H1 (cell line): ENCODE measurements at regions not wholly inside any gene's neighbourhood (a gene's known extent, or its start where the extent isn't known, plus 50 kb on each side); places are given as distances from the start of the nearest gene placed in this dataset.

Source experiments
- CTCF ChIA-PET: fragments of 300-600 bp; sonication (Branson Sonifier 250); formaldehyde crosslinking; loops from one replicate; lab custom pipeline; 2021; ENCODE audit not compliant: partially characterized antibody; lab: Charles Lee
- POLR2A ChIA-PET: fragments of 300-600 bp; sonication (Branson Sonifier 250); formaldehyde crosslinking; loops from one replicate; lab custom pipeline; 2021; ENCODE audit warnings: inconsistent platforms; ENCODE audit not compliant: partially characterized antibody; lab: Charles Lee
- DNase-seq, 2 experiments: peaks; one replicate each; pipeline versions ENCODE4 v3.0.0 to v3.0.0-alpha.2; 2010 to 2022; ENCODE audit warnings: low spot score in 2 of 2, low read depth in 1 of 2, mixed read lengths in 1 of 2
- FAIRE-seq: peaks from 2 replicates; lab custom pipeline; 2011; peaks lifted over from hg19 to GRCh38; lab: Jason Lieb, UNC
- H2AFZ ChIP-seq: 2 replicates; pipeline ENCODE4 v1.8.1; 2012; ENCODE audit warnings: low read length, inconsistent platforms
- H2AK5ac ChIP-seq: 2 replicates; pipeline ENCODE4 v1.6.1; 2013; ENCODE audit warnings: low read depth, low read length
- H2BK120ac ChIP-seq: replicated peaks from 2 replicates; pipeline ENCODE3; 2013; ENCODE audit warnings: low read depth, low read length, inconsistent platforms
- H2BK12ac ChIP-seq: 2 replicates; pipeline ENCODE4 v1.6.1; 2013; ENCODE audit warnings: low read depth, low read length
- H2BK15ac ChIP-seq: 2 replicates; pipeline ENCODE4 v1.6.1; 2013; ENCODE audit warnings: low read length
- H2BK20ac ChIP-seq: 2 replicates; pipeline ENCODE4 v1.6.1; 2013; ENCODE audit warnings: low read length
- H2BK5ac ChIP-seq: 2 replicates; pipeline ENCODE4 v1.6.1; 2013; ENCODE audit warnings: low read depth, low read length
- H3K14ac ChIP-seq: 2 replicates; pipeline ENCODE4 v1.6.1; 2013; ENCODE audit warnings: inconsistent platforms; ENCODE audit not compliant: insufficient read length
- H3K18ac ChIP-seq: 2 replicates; pipeline ENCODE4 v1.6.1; 2013; ENCODE audit warnings: low read length; ENCODE audit errors: extremely low read depth
- H3K23ac ChIP-seq: 2 replicates; pipeline ENCODE4 v1.6.1; 2013; ENCODE audit warnings: inconsistent platforms; ENCODE audit not compliant: insufficient read length
- H3K23me2 ChIP-seq: 2 replicates; pipeline ENCODE4 v1.6.1; 2013; ENCODE audit warnings: low read depth, low read length
- H3K27ac ChIP-seq: 2 replicates; pipeline ENCODE4 v1.6.1; 2011; ENCODE audit warnings: low read depth, low read length, inconsistent platforms
- H3K27me3 ChIP-seq, 4 experiments: replicated peaks in 1 of 4; 1 replicate in 1 of 4; 2 replicates in 3 of 4; pipeline versions ENCODE4 v1.6.1 to v1.8.1; 2011 to 2013; ENCODE audit warnings: low read length in 3 of 4, mild to moderate bottlenecking in 3 of 4, inconsistent platforms in 2 of 4, mixed read lengths in 2 of 4, moderate library complexity in 1 of 4; ENCODE audit not compliant: control insufficient read depth in 3 of 4, insufficient read depth in 3 of 4; ENCODE audit errors: extremely low read depth in 1 of 4
- H3K36me3 ChIP-seq, 4 experiments: 2 replicates each; pipeline versions ENCODE4 v1.6.1 to v1.8.1; 2011 to 2013; ENCODE audit warnings: mild to moderate bottlenecking in 4 of 4, low read length in 3 of 4, moderate library complexity in 2 of 4, control low read depth in 1 of 4, inconsistent platforms in 1 of 4; ENCODE audit not compliant: insufficient read depth in 4 of 4, control insufficient read depth in 2 of 4
- H3K4ac ChIP-seq: replicated peaks from 2 replicates; pipeline ENCODE3; 2013; ENCODE audit warnings: low read length, low read depth, mixed read lengths, inconsistent platforms; ENCODE audit not compliant: insufficient read length
- H3K4me1 ChIP-seq, 4 experiments: replicated peaks in 1 of 4; 1 replicate in 1 of 4; 2 replicates in 3 of 4; pipeline versions ENCODE4 v1.6.1 to v1.8.1; 2011 to 2013; ENCODE audit warnings: low read length in 3 of 4, inconsistent platforms in 2 of 4, mixed read lengths in 1 of 4; ENCODE audit not compliant: insufficient read depth in 4 of 4, control insufficient read depth in 3 of 4
- H3K4me2 ChIP-seq, 2 experiments: 2 replicates each; pipeline versions ENCODE4 v1.6.1 to v1.8.1; 2011 to 2013; ENCODE audit warnings: low read depth in 2 of 2, low read length in 2 of 2, control low read depth in 1 of 2, inconsistent platforms in 1 of 2, mild to moderate bottlenecking in 1 of 2; ENCODE audit not compliant: insufficient read depth in 1 of 2
- H3K4me3 ChIP-seq, 4 experiments: fragments of 200-600, 300-600 bp in 1 of 4; sonication (generic), shearing (Covaris generic), sonication (Bioruptor Twin) in 1 of 4; 2 replicates each; pipeline versions ENCODE4 v1.5.1 to v1.8.1; 2011 to 2016; ENCODE audit warnings: low read length in 4 of 4, low read depth in 3 of 4, control low read depth in 2 of 4, inconsistent platforms in 2 of 4, mild to moderate bottlenecking in 2 of 4, mixed read lengths in 1 of 4, moderate library complexity in 1 of 4; ENCODE audit not compliant: insufficient read depth in 2 of 4; ENCODE audit errors: extremely low read depth in 1 of 4
- H3K56ac ChIP-seq: replicated peaks from 2 replicates; pipeline ENCODE3; 2013; ENCODE audit warnings: low read depth, mild to moderate bottlenecking, mixed read lengths, low read length, inconsistent platforms; ENCODE audit not compliant: insufficient read length
- H3K79me1 ChIP-seq: 2 replicates; pipeline ENCODE4 v1.6.1; 2013; ENCODE audit warnings: low read depth, low read length, control low read depth
- H3K79me2 ChIP-seq, 2 experiments: 2 replicates each; pipeline versions ENCODE4 v1.6.1 to v1.8.1; 2012 to 2013; ENCODE audit warnings: low read length in 2 of 2, mild to moderate bottlenecking in 2 of 2, inconsistent platforms in 1 of 2; ENCODE audit not compliant: insufficient read depth in 2 of 2, control insufficient read depth in 1 of 2
- H3K9ac ChIP-seq, 4 experiments: replicated peaks in 1 of 4; 1 replicate in 1 of 4; 2 replicates in 3 of 4; pipeline versions ENCODE4 v1.6.1 to v1.8.1; 2011 to 2013; ENCODE audit warnings: low read depth in 3 of 4, low read length in 3 of 4, control low read depth in 2 of 4, mild to moderate bottlenecking in 2 of 4, moderate library complexity in 2 of 4, inconsistent platforms in 1 of 4; ENCODE audit errors: extremely low read depth in 1 of 4
- H3K9me3 ChIP-seq, 2 experiments: 2 replicates each; pipeline versions ENCODE4 v1.6.1 to v1.8.1; 2012 to 2013; ENCODE audit warnings: mild to moderate bottlenecking in 2 of 2, moderate library complexity in 2 of 2, control low read depth in 1 of 2, inconsistent platforms in 1 of 2, low read depth in 1 of 2, low read length in 1 of 2, mixed read lengths in 1 of 2; ENCODE audit not compliant: insufficient read depth in 2 of 2
- H4K20me1 ChIP-seq, 2 experiments: replicated peaks in 1 of 2; 2 replicates each; pipeline versions ENCODE3 to v1.8.1; 2011 to 2013; ENCODE audit warnings: inconsistent platforms in 2 of 2, low read length in 2 of 2, mild to moderate bottlenecking in 1 of 2; ENCODE audit not compliant: insufficient read depth in 2 of 2, control insufficient read depth in 1 of 2
- H4K5ac ChIP-seq: 2 replicates; pipeline ENCODE4 v1.6.1; 2013; ENCODE audit warnings: low read length, low read depth, mixed read lengths, inconsistent platforms; ENCODE audit not compliant: insufficient read length
- H4K8ac ChIP-seq: 2 replicates; pipeline ENCODE4 v1.8.0; 2013; ENCODE audit warnings: mild to moderate bottlenecking, moderate library complexity, low read length, inconsistent platforms; ENCODE audit not compliant: insufficient read depth; ENCODE audit errors: extremely low read depth
- H4K91ac ChIP-seq: replicated peaks from 2 replicates; pipeline ENCODE3; 2013; ENCODE audit warnings: low read length, mixed read lengths, inconsistent platforms; ENCODE audit not compliant: insufficient read length
- EP300 ChIP-seq, 2 experiments: IDR thresholded peaks; 1 replicate in 1 of 2; 2 replicates in 1 of 2; pipeline ENCODE4 v1.6.1; 2011 to 2012; ENCODE audit warnings: low read depth in 2 of 2, low read length in 2 of 2, mild to moderate bottlenecking in 2 of 2, borderline replicate concordance in 1 of 2, inconsistent platforms in 1 of 2, moderate library complexity in 1 of 2
- SAP30 ChIP-seq: fragments of 300-600 bp; sonication (generic); IDR thresholded peaks from 2 replicates; pipeline ENCODE4 v1.7.1; 2012; ENCODE audit warnings: low read length, moderate library complexity, mild to moderate bottlenecking, inconsistent platforms; ENCODE audit not compliant: insufficient read depth, insufficient replicate concordance
- TBP ChIP-seq: IDR thresholded peaks from 2 replicates; pipeline ENCODE4 v1.6.1; 2011; ENCODE audit warnings: low read depth, low read length, improper control_type of control experiment
- WGBS, 2 experiments: shearing (Covaris generic) in 1 of 2; methylation state at CpG; one replicate each; pipeline versions ENCODE4 v1.1.6 to v1.1.7; 2013 to 2015; ENCODE audit warnings: low lambda C conversion rate in 2 of 2, mixed read lengths in 2 of 2, inconsistent platforms in 1 of 2, low coverage in 1 of 2, missing lambda C conversion rate in 1 of 2; ENCODE audit not compliant: insufficient replicate concordance in 2 of 2, insufficient coverage in 1 of 2, insufficient read length in 1 of 2; ENCODE audit errors: extremely low coverage in 1 of 2, missing lambda C conversion rate in 1 of 2; 5-methylcytosine and 5-hydroxymethylcytosine counted together

GRCh38 chr2:17093712-17094111 is 424.5 kb downstream of the RAD51AP2 start:
- POLR2A ChIA-PET = no interaction called here
- DNase-seq (no peak), FAIRE-seq (no peak)
- H3K9ac ChIP-seq = no peak overlapping the region
- H3K4ac ChIP-seq = no peak overlapping the region
- no peak overlapping the region for H2BK20ac ChIP-seq
- H2AFZ ChIP-seq = no peak overlapping the region
- no peaks in the 10 kb centered on the region for H3K27me3 ChIP-seq
- H3K79me1 ChIP-seq = no peaks in the 10 kb centered on the region
- H3K56ac ChIP-seq = no peak overlapping the region
- H3K27ac ChIP-seq = no peak overlapping the region
- no peak overlapping the region for H4K5ac ChIP-seq
- H2BK5ac ChIP-seq = no peak overlapping the region
- CTCF ChIA-PET = interaction anchor here (1.0 kb wide), 1 partner anchor 15 kb away, joined by 3 read pairs; no protein-coding TSS in a partner anchor
- H3K9me3 ChIP-seq = no peaks in the 10 kb centered on the region
- H2BK120ac ChIP-seq = no peak overlapping the region
- H2BK15ac ChIP-seq = no peak overlapping the region
- no peak overlapping the region for H3K4me3 ChIP-seq
- H2BK12ac ChIP-seq = no peak overlapping the region
- no peak overlapping the region for H4K8ac ChIP-seq
- TF ChIP-seq TBP (no peak), SAP30 (no peak), EP300 (IDR thresholded peaks at IDR 0.05; ENCODE audit: borderline replicate concordance in 1 of 2, low read depth in 2 of 2, low read length in 2 of 2) (no peak)
- no peak overlapping the region for H3K23ac ChIP-seq
- H3K36me3 ChIP-seq = no peaks in the 10 kb centered on the region
- no peak overlapping the region for H3K4me2 ChIP-seq
- H3K79me2 ChIP-seq = no peaks in the 10 kb centered on the region
- no peaks in the 10 kb centered on the region for H3K23me2 ChIP-seq
- WGBS, 2 experiments = 88% methylated on average over 1 of the region's 1 CpG; no CpG with 5 or more reads in 1 of the 2 experiments
- no peak overlapping the region for H2AK5ac ChIP-seq
- no peak overlapping the region for H4K91ac ChIP-seq
- H3K18ac ChIP-seq = no peak overlapping the region
- no peaks in the 10 kb centered on the region for H3K4me1 ChIP-seq
- no peaks in the 10 kb centered on the region for H4K20me1 ChIP-seq
- H3K14ac ChIP-seq = no peak overlapping the region
